ENCODE measurements at regions not wholly inside any gene's neighbourhood (a gene's known extent, or its start where the extent isn't known, plus 50 kb on each side); places are given as distances from the start of the nearest gene placed in this dataset.

DNA sequence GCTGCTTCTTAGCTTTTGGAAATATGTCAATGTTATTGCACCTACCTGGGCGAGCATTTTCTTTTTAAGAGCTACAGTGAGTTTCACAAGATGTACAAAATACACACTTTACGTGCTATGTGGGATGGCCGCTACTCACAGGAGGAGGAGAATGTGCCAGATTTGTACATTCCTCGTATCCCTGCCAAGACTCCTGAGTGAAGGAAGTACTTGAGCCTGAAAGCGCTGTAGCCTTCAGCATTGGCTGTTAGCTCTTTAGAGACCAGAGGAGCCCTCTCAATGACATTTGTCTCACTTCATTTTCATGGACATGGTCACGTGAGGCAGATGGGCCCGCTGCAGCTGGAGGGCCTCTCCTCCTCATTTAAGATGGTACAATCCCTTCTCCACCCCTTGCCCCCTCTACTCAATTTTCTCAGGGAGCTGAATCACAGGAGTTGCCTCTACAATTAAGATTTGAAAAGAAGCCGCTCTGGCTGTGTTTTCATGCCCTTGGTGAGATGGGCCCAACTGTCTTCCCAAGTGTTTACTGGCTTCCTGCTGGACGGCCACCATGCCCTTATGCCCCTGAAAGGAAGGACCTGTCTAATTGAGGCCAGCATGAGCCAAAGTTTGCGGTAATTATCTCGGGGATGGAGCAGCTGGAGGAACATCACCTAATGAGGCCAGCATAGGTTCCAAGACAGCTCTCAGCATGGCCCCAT lies 442.6 kb downstream of the PRDM2 start:
- peak in 1 of 2 experiments; percentile 17 for DNase-seq

DNA sequence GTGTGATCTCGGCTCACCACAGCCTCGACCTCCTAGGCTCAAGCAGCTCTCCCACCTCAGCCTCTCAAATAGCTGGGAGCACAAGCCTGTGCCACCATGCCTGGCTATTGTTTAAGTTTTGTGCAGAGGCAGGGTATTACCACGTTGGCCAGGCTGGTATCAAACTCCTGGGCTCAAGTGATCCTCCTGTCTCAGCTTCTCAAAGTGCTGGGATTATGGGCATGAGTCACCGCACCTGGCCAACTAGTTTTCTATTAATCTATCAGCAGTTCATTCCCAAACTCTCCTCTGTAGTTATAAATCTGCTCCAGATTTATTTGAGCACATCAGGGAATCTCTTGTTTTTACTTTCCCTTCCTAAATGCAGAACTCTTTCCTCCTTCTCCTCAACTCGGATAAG lies 443.8 kb downstream of the PRDM2 start:
- DNase-seq, result no peak

DNA sequence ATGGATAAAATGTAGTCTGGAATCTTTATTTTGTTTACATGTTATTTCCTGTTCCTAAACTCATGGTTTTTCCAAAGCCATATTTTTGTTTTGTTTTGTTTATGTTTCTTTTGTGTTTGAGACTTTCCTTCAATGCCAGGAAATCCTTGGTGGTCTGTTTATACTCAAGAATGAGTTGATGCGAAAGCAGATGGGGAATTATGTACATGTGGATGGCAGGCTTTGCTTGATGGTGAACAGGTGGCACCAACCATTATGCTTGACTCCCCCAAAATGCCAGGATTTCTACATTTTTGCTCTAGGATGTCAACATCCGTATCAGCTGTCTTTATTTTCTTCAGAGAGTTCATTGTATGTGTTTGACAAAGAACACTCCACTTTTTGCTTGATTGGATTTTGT lies 448.5 kb downstream of the PRDM2 start:
- DNase-seq, result no peak

DNA sequence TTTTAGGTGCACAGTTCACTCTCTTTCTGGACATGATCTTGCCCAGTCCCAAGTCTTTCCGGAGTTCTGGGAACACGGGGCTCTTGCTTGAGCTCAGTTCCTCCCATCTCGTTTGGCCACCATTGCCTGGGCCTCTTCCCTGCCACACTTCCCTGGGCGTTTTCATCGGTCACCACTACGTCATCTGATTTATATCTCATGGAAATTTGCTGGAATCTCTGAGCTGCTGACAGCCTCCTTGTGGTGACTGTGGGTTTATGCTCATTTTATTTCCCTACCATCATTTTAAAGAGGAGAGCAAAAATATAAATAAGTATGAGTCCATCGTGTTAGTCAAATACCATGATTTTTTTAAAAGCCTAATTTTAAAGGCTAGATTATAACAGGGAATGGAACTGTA lies 449.1 kb upstream of the KAZN start:
- no peak for DNase-seq

DNA sequence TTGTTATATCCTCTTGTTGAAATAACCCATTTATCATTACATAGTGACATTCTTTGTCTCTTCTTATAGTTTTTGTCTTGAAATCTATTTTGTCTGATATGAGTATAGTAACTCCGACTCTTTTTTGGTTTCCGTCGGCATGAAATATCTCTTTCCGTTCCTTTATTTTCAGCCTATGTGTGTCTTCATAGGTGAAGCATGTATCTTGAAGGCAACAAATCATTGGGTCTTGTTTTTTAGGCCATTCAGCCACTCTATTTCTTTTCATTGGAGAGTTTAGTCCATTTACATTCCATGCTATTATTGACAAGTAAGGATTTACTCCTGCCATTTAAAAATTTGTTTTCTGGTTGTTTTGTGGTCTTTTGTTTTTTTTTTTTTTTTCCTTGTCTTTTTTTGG lies 441.9 kb upstream of the KAZN start:
- no peak for DNase-seq

DNA sequence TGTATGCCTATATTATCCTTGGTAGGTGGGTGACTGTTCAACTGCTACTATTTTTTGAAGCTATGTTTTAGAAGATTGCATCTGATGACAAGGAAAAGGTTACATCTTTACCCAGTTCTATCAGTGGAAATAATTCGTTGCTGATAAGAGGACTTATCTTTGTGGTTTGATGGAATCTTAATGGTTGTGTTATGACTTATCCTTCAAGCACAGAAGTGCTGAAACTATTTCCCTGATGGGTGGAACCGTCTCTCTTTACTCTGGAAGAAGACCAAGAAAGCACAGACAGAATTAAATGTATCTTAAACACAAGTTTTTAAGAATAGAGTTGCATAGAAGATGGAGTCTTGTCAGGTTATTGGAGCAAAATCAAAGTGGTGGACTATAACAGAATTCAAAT lies 437.7 kb upstream of the KAZN start:
- no peak for DNase-seq

DNA sequence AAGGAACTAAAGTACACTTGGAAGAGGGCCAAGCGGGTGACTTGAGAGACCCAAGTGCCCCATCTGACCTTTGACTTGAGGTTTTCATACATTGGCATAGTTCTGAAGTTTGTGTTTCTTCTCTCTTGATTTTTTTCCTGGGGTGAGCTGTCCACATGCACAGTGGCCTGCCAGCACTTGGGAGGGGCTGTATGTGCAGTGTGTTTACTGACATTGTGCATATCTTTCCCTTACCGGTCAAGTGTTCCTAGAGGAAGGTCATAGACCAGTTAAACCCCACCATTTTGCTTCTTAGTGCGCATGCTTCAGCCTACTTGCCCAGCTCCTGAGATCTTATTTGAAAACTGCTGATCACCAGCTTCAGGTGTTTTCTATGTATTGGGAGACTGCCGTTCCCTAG lies 435.2 kb upstream of the KAZN start:
- DNase-seq, result no peak

DNA sequence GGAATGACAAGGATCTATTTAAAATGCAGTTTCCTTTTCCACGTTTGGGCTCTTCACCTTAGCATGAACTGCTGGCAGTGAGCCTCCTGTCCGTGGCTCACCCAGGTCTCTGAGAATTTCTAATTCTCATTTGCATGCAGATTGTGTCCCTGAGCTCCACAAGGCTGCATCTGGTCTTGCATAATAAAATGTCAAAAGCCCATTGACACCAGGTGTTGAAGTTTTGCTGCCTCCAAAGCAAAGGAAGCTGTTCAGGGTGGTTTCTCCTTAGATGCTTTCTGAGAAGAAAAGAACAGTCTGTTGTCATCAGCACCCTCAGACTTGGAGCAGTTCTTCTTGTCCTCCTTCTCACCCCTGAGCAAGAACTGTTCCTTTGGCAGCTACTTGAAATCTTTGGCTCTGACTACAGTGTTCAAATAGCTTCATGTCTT lies 433.1 kb upstream of the KAZN start:
- peak in 1 of 2 experiments; percentile 54 for DNase-seq

DNA sequence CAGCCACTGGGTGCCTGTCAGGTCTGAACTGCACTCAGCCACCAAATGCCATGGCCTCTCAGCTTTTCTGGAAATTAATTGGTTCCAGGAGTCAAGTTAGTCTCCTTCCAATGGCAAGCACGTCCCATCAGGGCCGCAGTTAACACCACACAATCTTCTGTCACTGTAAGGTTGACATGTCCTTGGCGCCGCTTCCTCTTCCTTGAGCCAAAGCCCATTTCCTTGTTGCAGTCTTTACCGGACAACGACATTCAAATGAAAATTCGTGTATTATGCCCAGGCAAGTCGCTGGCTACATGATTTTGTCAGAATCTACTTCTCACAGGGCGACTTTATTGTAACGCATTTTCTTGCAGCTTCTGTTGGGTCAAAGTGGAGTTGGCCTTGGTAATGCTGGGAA lies 430.6 kb upstream of the KAZN start:
- DNase-seq, result no peak

DNA sequence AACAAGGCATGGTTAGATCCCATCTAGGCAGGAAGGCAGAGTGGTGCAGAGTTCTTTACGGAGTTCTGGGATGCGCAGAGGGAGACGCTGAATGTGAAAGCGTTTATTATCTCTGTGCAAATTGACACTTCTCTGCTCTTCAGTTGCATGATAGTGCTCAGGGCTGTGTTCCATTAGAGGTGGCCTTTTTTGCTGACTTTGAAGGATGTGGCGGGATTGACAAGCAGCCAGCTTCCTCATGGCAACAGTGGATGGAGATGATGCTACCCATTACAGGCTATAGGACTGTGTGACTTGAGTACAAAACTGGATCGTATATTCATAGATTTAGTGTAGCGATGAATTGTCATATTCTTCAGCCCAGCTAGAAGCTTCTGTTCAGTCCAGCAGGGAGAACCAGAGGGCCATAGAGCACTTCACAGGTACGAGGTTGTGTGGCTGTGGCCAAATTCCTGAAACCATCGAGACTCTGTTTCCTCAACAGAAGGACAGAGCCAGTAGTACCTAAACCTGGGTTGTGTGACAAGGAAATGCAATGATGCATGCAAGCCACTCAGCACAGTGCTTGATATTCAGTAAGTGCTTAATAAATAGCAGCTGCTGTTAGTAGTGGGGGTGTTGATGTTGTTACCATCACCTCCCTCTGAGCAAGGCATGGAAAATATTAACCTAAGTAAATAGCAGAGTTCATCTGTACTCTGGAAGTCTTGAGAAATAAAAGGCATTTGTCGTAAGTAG lies 430.0 kb upstream of the KAZN start:
- no peak for DNase-seq

DNA sequence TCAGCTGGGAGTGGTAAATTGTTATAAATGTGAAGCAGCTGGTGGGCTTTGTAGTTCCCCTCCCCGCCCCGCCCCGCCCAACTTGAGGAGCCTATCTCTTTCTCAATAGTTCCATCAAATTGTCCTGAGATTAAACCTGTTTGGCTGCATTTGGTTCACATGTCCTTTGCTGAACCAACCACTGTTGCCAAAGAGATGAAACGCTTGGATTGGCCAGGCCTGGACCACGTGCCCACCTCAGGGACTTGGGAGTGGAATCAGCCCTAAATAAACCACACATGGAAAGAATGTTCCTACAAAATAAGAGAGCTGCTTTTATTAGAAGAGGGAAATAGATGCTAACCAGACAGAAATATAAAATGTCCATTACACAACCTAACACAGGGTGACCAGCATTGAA lies 424.9 kb upstream of the KAZN start:
- DNase-seq, result no peak

DNA sequence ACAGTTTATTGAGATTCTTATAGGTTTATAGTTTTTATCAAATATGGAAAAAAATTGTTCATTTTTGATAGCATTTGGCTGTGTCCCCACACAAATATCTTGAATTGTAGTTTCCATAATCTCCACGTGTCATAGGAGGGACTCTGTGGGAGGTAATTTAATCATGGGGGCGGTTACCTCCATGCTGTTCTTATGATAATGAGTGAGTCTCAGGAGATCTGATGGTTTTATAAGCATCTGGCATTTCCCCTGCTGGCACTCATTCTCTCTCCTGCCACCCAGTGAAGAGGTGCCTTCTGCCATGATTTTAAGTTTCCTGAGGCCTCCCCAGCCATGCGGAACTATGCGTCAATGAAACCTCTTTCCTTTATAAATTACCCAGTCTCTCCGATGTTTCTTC lies 420.6 kb upstream of the KAZN start:
- peak; percentile 54 to 62 for DNase-seq

DNA sequence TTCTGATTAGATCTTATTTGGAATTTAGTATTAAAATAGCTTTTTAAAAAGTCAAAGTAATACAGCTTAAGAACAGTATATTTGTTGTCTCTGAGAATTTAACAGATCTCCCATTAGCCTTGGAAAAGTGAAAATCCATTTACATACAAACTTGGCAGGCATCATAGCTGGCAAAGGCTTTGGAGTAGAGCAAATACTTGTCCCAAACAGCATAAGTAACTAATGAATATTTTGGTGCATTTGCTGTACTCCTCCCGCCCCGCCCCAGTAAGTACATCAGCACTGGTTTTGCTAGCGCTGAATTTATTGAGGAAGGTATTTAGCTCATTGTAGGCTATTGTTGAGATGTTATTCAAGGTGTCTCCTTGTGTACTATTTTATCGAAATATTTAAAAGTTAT lies 417.7 kb upstream of the KAZN start:
- DNase-seq, result no peak

DNA sequence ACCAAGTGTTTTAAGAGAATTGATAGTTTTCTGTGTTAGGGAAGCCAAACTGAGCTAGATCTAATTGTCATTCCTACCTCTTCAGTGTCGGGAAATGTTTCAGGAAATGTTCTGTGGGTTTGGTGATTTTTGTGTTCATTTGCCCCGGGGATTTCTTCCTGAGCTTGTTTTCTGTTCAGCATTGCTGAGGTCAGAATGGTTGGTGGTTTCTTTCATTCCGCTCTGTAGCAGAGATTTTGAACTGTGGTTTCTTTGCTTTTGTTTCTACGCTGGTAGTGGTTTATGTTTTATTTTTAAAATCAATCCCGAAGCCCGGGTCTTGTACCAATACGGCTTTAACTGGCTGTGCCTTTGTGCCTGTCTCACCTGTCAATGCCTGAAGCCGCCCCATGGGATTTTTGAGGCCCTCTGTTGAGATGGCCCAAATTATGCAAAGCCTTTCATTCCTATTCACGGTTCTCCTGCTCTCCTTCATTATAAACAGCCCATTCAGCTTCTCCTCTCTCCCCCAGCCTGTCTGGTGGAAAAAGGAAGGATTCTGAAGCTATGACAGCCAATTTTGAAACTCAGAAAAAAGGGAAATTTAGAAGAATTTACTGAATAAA lies 417.2 kb upstream of the KAZN start:
- no peak for DNase-seq

DNA sequence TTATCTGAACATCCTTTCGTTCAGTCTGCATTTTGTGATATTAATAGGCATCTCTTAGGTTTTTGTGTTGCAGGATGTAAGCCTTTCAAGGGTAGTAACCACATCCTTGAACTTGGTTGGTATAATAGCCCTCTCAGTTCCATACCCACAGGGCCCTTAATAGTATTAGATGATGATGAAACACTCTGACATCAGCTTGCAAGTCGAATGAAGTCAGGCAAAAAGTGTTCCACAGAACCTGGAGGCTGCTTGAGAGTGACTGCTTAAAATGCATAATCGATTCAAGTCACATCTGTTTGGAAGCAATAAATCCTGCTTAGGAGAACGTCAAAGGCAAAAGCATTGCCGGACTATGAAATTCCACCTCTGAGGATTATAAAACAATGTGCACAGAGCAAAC lies 415.6 kb upstream of the KAZN start:
- peak in 1 of 2 experiments; percentile 49 for DNase-seq

DNA sequence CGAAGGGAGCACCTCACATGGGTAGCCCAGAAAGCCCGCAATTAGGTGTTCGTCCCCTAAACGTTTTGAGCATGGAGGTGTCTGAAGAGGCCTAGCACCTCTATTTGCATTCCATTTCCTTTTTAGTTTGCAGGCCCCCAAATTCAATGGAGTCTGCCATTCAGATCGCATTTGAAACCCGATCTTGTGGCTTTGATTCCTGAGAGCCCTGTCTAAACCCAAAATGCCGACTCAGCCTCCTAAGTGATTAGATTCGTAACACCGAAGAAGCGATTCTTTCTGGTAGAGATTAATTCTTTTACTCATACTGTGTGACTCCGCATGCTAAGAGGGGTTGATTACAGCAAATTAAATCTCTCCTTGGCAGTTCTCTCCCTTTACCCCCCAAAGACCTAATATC lies 415.2 kb upstream of the KAZN start:
- no peak for DNase-seq

DNA sequence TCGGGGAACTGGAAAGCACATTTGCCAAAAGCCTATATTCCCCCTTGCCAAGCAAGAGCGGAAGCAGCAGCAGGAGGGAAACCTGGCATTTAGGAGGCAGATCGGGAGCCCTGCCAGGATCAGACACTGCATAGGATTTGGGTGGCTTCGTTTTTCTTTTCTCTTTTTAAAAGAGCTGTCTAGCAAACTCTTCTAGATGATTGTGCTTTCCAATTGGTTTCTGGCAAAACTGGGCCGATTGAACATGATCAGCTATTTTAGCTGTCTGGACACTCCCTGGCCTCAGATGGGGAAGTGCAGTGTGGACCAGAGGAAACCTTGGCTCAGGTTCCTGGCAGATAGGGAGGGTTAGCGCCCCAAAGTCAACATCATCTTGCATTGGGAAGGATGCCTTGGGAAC lies 414.0 kb upstream of the KAZN start:
- DNase-seq, result no peak

DNA sequence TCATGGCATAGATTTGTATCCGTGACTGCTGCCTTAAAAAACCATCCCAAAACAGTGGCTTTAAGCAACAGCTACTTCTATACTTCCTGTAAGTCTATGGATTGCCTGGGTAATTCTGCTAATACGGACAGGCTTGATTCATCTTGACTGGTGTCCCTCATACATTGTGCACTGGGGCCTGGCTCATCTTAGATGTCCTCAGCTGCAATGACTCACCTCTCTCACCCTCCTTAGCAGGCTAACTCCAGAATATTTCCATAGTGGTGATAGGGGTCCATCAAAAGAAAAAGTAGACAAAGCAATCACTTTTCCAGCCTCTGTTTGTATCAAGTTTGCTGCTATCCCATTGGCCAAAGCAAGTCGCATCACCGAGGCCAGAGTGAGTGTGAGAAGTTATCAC lies 409.1 kb upstream of the KAZN start:
- DNase-seq, result no peak

DNA sequence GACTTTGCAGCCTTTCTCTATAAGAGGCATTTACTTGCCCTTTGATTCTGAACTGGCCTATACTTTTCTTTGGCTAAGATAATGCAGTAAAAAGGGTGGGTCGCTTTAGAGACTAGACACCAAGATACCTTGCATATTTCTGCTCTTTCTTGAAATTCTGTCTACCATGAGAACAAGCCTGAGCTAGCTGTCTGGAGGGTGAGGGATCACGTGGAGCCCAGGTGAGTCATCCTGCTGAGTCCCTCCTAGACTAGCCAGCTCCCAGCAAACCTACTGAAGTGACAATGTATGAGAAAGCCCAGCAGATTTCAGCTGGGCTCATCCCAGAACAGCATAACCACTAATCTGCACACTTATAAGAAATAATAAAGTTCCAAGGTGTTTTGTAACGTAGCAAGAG lies 408.0 kb upstream of the KAZN start:
- no peak for DNase-seq

DNA sequence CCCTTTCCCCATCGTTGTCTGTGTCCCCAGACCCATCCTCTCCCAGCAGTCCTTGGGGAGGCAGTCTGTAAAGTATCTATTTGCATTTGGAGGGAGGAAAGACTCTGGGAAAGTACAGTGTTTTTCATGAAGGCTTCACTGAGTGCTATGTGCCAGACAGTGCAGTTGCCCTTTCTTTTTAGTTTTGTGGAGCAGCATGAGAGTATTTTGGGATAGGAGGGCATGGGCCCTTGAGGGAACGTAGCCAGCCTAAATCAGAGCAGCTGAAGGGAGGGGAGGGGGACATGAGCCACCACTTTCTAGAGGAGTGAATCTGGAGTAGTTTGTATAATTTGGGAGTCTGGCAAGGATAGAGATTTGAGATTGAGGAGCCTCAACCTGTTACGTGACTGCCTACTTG lies 404.0 kb upstream of the KAZN start:
- DNase-seq, result no peak

DNA sequence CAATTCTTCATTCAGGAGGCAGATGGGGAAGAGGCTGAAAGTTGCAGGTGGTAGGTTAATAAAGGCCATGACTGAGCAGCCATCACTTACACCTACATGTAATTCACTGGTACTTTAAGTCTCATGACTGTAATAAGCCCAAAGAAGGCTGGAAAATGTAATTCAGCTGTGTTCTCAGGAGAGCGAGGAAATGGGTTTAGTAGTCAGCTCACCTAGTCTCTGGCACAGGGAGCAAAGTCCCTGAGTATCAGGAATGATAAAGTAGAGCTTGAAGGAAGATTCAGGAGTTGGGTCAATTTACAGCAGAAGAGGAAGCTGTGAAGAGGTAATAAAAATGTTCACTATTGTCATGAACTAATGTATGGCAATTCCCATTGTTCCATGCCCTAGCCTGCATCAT lies 393.4 kb upstream of the KAZN start:
- DNase-seq, result no peak

DNA sequence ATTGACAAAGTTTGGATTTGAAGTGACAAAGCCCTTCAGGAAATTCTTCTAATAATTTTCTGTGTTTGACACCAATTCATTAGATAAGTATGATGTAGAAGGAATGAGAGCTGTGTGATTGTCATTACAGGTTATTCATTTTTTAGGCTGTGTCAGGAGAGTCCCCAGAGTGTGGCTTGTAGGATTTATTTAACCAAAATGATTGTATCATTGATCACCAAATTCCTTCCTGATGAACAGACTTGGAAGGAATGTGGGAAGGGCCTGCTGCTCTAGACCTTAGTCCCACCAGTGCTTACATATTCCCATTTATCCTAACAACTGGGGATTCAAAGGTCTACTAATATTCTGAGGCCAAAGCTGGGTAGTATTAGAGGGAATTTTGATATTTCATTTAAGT lies 383.3 kb upstream of the KAZN start:
- DNase-seq, result no peak

DNA sequence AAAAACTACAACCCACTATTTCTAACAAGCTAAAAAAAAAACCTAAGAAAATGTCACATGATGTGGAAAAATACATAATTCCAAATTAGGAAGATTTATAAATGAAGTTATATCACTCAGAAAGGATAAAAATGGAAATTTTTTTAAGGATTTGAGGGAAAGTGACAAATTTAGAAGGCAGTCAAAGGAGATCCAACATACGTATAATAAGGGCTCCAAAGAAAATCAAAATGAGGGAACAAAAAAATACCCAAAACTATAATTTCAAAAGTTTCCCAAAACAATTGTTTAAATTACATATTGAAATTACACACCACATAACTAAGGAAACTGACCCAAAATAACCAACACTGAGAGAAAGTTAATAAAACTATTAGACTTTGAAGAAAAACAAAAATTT lies 381.1 kb upstream of the KAZN start:
- no peak for DNase-seq

DNA sequence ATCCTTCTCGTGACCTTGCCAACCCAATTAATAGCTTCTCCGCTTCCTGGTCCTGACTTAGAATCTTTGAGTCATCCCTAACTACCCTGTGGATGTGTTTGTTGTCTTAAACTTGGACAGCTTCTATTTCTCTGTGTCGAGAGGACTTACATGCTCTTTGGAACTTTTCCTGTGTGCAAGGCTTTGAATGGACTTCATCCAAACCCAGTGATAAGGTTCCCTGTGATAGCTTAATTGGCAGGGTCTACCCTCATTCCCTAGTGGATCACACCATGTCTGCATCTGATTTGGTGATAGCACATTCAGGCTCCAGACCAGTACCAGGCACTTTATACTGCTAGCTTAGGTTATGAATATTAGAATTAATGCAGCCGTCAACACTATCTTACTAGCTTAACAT lies 378.2 kb upstream of the KAZN start:
- DNase-seq, result no peak

DNA sequence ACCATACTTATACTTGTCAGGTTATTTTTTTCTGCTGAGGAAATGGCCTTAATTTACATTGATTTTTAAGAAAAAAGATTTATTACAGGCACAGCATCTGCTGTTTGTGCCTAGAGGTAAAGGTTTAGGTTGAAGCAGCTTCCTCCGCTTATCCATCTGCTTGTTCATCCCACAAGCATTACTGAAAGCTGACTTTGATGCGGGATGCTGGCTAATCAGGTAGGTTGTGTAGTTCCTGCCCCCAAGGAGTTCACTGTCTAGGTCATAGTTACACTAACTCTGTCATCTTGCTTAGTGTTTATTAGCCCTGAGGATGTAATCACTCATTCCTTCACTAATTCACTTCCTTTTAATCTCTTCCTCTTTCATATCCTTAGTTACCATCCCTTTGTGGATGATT lies 377.7 kb upstream of the KAZN start:
- DNase-seq, result no peak

All from NCI-H524 (cell line).